ENCODE measurements at regions not wholly inside any gene's neighbourhood (a gene's known extent, or its start where the extent isn't known, plus 50 kb on each side); places are given as distances from the start of the nearest gene placed in this dataset.
"Not testable (repeated sequence)": the region's sequence is repeated elsewhere in the genome, so short reads cannot be mapped to it uniquely, and the experiment has no call there.

- no peaks in the 10 kb centered on the region for H3K9me3 ChIP-seq
- no peak for TF ChIP-seq CTCF (IDR thresholded peaks at IDR 0.05)
- no peak for TF ChIP-seq POLR2A (IDR thresholded peaks at IDR 0.05)
- TF ChIP-seq POLR2AphosphoS5 (IDR thresholded peaks at IDR 0.05) = no peak
- H3K27me3 ChIP-seq (replicated peaks; ENCODE audit: insufficient read depth) = no peaks in the 10 kb centered on the region
- H3K27ac ChIP-seq = no peak overlapping the region
- intact Hi-C loops (cut with DNase I) = no loop called here
- no peak for DNase-seq (ENCODE audit: low spot score)
- H3K36me3 ChIP-seq = no peaks in the 10 kb centered on the region
- H3K4me1 ChIP-seq (replicated peaks) = no peaks in the 10 kb centered on the region
- no peak overlapping the region for H3K4me3 ChIP-seq
- WGBS = 85% methylated on average over 4 of the region's 4 CpGs
Observed at GRCh38 chr12:88366101-88366500, 214.2 kb downstream of the KITLG start.

- H3K4me1 ChIP-seq (replicated peaks) = no peaks in the 10 kb centered on the region
- intact Hi-C loops (cut with DNase I) = no loop called here
- H3K27me3 ChIP-seq (replicated peaks; ENCODE audit: insufficient read depth) = no peaks in the 10 kb centered on the region
- no peaks in the 10 kb centered on the region for H3K9me3 ChIP-seq
- TF ChIP-seq POLR2A (IDR thresholded peaks at IDR 0.05) = no peak
- TF ChIP-seq POLR2AphosphoS5 (IDR thresholded peaks at IDR 0.05) = no peak
- TF ChIP-seq CTCF (IDR thresholded peaks at IDR 0.05) = no peak
- H3K36me3 ChIP-seq = no peaks in the 10 kb centered on the region
- H3K27ac ChIP-seq = no peak overlapping the region
- no peak for DNase-seq (ENCODE audit: low spot score)
- H3K4me3 ChIP-seq = no peak overlapping the region
Observed at GRCh38 chr12:88367231-88367630, 213.0 kb downstream of the KITLG start.

DNA sequence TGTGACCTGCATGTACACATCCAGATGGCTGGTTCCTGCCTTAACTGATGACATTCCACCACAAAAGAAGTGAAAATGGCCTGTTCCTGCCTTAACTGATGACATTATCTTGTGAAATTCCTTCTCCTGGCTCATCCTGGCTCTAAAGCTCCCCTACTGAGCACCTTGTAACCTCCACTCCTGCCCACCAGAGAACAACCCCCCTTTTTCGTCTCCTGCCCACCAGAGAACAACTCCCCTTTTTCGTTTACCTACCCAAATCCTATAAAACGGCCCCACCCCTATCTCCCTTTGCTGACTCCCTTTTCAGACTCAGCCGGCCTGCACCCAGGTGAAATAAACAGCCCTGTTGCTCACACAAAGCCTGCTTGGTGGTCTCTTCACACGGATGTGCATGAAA, 212.2 kb downstream of the KITLG start:
- intact Hi-C loops (cut with DNase I); H3K36me3 ChIP-seq; H3K4me1 ChIP-seq (replicated peaks); H3K27ac ChIP-seq; H3K27me3 ChIP-seq (replicated peaks; ENCODE audit: insufficient read depth); H3K9me3 ChIP-seq; DNase-seq (ENCODE audit: low spot score); H3K4me3 ChIP-seq: not testable (repeated sequence)
- 84% methylated on average over 5 of the region's 5 CpGs for WGBS

GRCh38 chr12:88371416-88372183, 208.7 kb downstream of the KITLG start:
- Histone ChIP-seq H3K27me3 (replicated peaks; ENCODE audit: insufficient read depth) (no peaks in the 10 kb centered on the region), H3K4me3 (no peak overlapping the region), H3K4me1 (replicated peaks) (no peaks in the 10 kb centered on the region), H3K9me3 (no peaks in the 10 kb centered on the region), H3K27ac (no peak overlapping the region), H3K36me3 (no peaks in the 10 kb centered on the region)
- no peak for TF ChIP-seq POLR2A (IDR thresholded peaks at IDR 0.05)
- TF ChIP-seq CTCF (IDR thresholded peaks at IDR 0.05) = no peak
- no peak for TF ChIP-seq POLR2AphosphoS5 (IDR thresholded peaks at IDR 0.05)
- 87% methylated on average over 7 of the region's 7 CpGs for WGBS
- no peak for DNase-seq (ENCODE audit: low spot score)
- intact Hi-C loops (cut with DNase I) = no loop called here

GRCh38 chr12:88375306-88376305, 204.7 kb downstream of the KITLG start:
- DNase-seq (ENCODE audit: low spot score) = no peak
- Histone ChIP-seq H3K36me3 (no peaks in the 10 kb centered on the region), H3K9me3 (no peaks in the 10 kb centered on the region), H3K27ac (no peak overlapping the region), H3K4me3 (no peak overlapping the region), H3K27me3 (replicated peaks; ENCODE audit: insufficient read depth) (no peaks in the 10 kb centered on the region), H3K4me1 (replicated peaks) (no peaks in the 10 kb centered on the region)
- WGBS = 88% methylated on average over 6 of the region's 6 CpGs
- TF ChIP-seq POLR2AphosphoS5 (IDR thresholded peaks at IDR 0.05) (no peak), POLR2A (IDR thresholded peaks at IDR 0.05) (no peak), CTCF (IDR thresholded peaks at IDR 0.05) (no peak)
- intact Hi-C loops (cut with DNase I) = no loop called here
